ENCODE measurements at regions not wholly inside any gene's neighbourhood (a gene's known extent, or its start where the extent isn't known, plus 50 kb on each side); places are given as distances from the start of the nearest gene placed in this dataset.

- DNase-seq, result no peak
These were observed 162.9 kb upstream of the APCDD1 start for GRCh38 chr18:10291568-10291981.

- DNase-seq, result no peak
These were observed 160.5 kb upstream of the APCDD1 start for GRCh38 chr18:10293966-10294365.

GRCh38 chr18:10295751-10296150 is 158.7 kb upstream of the APCDD1 start:
- no peak for DNase-seq

DNA sequence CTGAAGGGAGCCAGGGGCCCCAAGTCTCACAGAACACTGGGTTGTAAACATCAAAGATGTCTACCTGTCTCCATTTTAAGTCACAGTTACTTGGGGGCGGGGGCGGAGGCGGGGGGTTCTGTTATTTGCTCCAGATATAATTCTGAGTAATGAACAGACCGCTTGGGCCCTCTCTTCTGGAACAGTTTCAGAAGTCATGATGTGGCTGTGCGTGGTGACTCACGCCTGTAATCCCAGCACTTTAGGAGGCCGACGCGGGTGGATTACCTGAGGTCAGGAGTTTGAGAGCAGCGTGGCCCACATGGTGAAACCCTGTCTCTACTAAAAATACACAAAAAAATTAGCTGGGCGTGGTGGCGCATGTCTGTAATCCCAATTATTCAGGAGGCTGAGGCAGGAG is 157.9 kb upstream of the APCDD1 start:
- no peak for DNase-seq

DNA sequence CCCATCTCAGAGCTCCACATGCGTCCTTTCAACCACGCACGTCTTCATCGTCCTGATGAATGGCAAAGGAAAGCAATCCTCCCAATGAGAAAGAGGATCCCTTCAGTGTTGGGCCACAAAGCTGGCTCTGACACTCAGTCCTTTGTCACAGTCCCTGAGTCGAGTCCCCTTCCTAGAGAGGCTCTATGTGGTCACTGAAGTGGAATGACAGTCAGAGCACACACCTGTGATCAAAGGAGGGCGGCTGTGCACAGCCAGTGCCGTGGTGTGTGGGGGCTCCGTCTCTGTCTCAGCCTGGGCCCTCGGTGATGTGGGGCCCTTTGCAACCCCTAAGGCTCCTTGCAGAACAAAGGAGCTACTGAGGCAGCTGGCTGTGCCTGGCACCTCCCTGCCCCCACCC is 157.3 kb upstream of the APCDD1 start:
- DNase-seq, result no peak

GRCh38 chr18:10298346-10298745 is 156.1 kb upstream of the APCDD1 start:
- no peak for DNase-seq

- no peak for DNase-seq
These were observed 154.8 kb upstream of the APCDD1 start for GRCh38 chr18:10299643-10300042.

GRCh38 chr18:10300739-10301138 is 153.7 kb upstream of the APCDD1 start:
- no peak for DNase-seq

DNA sequence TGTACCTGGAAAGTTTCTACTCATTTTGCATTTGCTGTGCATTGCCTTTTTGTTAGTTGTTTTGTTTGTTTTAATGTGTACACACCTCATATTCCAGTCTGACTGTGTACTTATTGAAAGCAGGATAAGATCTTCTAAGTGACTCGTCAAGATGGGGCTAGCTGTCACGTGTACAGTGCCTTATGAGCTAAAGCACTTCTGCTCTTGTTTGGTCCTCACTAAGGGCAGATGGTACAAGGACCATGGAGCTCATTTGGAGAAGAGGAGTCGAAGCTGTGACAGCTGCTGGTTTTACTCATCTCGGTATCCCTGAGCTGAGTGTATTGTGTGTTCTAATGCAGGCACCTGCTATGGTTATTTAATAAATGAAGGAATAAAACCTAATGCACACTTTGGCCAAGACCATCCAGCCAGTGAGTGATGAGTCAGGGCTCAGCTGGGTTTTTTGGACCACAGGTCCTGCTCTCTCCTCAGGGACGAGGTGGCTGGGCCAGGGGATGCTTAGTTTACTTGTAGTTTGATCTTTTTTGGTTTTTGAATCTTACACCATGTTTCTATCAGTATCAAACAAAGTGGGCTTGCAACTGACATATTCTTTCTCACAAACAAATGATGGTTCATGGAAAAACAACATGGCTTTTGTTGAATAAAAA is 152.5 kb upstream of the APCDD1 start:
- DNase-seq, result no peak

GRCh38 chr18:10303171-10303570 is 151.3 kb upstream of the APCDD1 start:
- no peak for DNase-seq

GRCh38 chr18:10304853-10305252 is 149.6 kb upstream of the APCDD1 start:
- no peak for DNase-seq

- DNase-seq, result no peak
These were observed 147.7 kb upstream of the APCDD1 start for GRCh38 chr18:10306779-10307178.

GRCh38 chr18:10308154-10308553 is 146.3 kb upstream of the APCDD1 start:
- no peak for DNase-seq

GRCh38 chr18:10310626-10311025 is 143.8 kb upstream of the APCDD1 start:
- no peak for DNase-seq

DNA sequence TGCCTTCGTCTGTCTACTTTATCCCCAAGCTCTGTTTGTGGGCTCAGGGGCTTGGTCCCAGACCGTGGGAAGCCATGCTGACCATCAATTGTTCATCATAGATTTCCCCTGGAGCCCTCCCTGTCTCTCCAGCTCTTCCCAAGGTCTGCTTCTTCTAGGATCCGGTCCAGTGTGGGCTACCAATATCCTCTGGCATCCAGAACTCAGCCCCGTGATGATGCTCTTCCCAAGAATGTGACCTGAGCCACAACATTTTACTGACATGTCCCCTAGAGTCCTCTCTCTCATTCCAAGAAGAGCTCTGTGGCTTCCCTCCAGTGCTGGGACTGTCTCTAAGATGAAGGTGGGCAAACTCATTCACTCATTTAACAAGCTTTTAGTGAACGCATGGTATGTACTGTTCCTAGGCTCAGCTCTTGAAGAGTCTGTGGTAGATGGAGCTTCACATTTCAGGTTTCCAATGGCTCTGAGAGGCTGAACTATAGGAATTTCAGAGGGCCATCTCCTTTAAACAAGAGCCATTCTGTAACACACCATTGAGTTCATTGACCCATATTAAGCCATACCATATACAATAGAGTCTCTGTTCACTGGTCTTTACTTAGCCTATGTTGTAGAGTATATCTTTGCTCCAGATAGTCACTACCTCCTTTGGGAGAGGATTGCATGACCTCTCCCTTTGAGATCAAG is 142.0 kb upstream of the APCDD1 start:
- DNase-seq, result no peak

DNA sequence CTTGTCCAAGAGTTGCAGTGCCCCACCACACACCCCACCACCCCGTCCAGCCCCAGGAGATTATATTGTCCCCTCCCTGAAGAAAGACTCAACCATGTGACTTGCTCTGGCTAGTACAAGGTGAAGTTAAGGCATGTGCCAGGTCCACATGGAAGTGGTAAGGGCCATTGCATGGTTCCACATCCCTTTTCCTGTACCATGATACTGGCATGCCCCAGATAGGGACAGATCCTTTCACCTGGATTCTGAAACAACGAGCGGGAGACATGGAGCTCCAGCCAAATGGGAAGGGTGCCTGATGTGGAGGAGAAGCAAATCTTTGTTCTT is 141.5 kb upstream of the APCDD1 start:
- DNase-seq, result no peak

DNA sequence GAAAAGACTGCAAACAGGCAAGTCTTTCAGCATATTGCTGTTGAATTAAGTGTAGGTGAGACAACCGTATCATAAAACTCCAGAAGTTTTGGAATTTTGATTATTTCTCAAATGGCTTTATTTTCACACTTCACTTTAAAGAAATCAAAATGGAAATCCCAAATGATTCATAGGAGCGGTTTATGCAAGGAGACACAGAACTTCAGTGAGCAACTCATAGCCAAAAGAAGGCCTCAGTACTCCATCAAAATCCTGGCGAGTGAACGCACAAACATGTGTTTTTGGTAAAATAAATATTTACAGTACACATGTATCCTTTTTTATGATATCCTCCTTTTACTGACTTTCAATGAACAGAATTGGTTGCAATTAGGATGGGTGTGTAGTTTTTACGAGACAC is 140.4 kb upstream of the APCDD1 start:
- no peak for DNase-seq

DNA sequence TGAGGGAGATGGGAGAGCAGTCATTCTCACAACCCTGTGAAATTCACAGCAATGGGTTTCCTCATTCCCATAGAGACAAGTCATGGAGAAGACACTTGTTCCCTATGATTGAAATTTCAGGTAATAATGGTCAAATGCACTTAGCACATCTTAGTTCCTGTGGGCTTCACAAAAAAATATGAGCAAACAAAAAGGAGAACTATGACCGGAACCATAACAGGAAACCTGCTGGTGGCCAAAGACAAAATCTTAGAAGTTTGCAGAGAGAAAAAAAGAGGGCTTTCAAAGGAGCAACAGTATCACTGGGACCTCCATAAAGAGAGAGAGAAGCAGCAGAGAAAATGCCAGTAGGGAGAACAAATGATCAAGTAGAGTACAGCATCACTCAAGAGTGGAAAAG is 138.9 kb upstream of the APCDD1 start:
- no peak for DNase-seq

DNA sequence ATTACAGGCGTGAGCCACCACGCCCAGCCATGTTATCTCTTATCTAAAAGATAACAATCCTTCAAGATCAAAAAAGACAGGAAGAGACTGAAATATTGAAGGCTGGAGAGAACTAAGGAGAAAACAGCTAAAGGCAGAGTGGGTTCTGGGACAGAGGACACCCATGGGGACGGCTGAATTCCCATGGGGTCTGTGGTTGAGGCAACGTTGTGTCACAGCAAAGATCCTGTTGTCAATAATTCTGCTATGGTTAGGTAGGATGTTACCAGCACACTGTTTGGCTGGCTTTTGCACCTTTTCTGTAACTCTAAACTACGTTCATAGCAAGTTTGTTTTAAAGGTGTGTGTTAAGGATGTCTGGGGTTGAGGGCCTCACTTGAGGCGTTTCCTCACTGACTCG is 137.7 kb upstream of the APCDD1 start:
- no peak for DNase-seq

DNA sequence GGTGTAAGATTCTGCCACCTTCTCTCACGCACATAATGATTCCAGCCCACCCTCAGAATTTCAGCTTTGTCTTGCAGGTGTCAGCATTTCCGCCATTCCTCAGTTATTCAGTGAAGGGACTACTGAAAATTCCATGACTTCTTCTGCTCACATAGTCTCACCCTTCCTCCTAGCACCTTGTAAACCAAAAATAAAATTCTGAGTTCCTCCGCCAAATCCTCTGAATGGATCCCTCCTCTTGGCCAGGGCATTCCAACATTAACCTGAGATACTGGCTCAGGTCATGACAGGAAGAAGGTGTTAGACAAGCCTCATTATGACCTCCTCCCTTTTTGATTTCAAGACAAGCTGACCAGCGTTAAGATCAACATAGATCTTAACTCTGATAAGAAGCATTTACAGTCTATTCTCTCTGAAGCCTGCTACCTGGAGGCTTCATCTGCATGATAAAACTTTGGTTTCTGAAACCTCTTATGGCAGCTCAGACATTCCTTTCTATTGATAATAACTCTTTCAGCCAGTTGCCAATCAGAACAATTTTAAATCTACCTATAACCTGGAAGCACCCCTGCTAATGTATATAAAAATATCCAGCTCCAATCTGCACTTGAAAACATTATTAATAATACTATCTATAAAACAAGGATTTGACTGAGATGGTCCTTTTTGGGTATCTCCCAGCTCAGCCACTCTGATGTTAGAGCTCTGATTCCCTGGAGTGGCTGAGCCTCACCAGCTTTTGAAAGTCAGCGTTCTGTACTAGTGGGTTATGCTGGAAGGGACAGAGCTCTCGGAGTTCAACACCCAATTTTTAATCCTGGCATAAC is 136.4 kb upstream of the APCDD1 start:
- no peak for DNase-seq

- DNase-seq, result no peak
These were observed 135.8 kb upstream of the APCDD1 start for GRCh38 chr18:10318691-10318970.

GRCh38 chr18:10319026-10319425 is 135.4 kb upstream of the APCDD1 start:
- no peak for DNase-seq

DNA sequence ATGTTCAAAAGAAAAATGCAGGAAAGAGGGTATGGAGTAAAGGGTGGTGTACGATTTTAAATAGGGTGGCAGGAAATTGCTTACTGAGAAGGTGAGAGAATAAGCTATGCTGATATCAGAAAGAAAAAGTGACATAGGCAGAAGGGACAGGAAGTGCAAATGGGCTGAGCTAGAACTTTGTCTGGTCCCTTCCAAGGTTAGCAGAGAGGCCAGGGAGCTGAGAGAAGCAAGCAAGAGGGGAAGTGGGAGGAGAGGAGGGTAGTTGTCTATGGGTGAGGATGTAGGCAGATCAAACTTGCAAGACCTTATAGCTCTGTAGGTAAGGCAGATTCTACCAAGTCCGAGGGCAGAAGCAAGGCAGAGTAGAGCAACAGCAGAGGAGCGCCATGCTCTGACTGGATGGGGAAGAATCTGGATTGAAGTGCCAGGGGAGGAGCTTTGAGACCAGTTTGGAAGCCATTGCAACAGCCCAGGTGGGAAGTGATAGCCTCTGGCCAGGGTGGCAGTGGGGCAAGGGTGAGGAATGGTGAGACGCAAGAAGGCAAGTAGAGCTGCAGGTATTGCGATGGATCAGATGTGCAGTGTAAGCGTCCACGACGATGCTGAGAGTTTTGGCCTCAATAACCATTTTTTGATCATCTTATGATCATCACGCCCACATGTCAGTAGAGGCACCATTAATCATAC is 134.4 kb upstream of the APCDD1 start:
- DNase-seq, result no peak

DNA sequence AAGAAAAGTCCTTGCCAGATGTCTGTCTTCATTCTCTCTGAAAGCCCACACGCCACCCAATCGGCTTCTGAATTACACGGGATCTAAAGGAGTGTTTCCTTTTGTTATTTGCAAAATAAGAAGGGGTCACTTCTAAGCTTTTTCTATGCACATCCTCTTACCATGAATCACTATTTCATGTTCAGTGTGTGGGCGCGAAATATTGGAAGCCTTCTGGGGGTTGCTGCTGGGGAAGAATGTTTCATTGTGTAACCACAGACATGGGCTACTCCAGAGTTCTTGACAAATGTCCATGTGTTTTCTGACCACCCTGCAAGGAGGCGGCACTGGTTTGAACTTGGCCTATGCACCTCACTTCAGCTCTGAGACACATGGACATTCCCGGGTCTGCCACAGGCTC is 133.6 kb upstream of the APCDD1 start:
- DNase-seq, result no peak

Data from kidney glomerular epithelial cell (primary cell).